Panc1 (cell line): ENCODE measurements at regions not wholly inside any gene's neighbourhood (a gene's known extent, or its start where the extent isn't known, plus 50 kb on each side); places are given as distances from the start of the nearest gene placed in this dataset.

Source experiments
- CTCF ChIP-seq: fragments of 450-650 bp; IDR thresholded peaks from 2 replicates; pipeline ENCODE4 v1.5.1; 2017; ENCODE audit warnings: mild to moderate bottlenecking
- SIN3A ChIP-seq: IDR thresholded peaks from 2 replicates; pipeline ENCODE4 v1.6.1; 2012; ENCODE audit warnings: low read depth, mild to moderate bottlenecking, low read length, moderate library complexity, borderline replicate concordance; ENCODE audit not compliant: insufficient read depth

GRCh38 chr10:64956441-64956840 lies 1435.2 kb downstream of the REEP3 start:
- TF ChIP-seq CTCF (no peak), SIN3A (no peak)
